ENCODE measurements at regions not wholly inside any gene's neighbourhood (a gene's known extent, or its start where the extent isn't known, plus 50 kb on each side); places are given as distances from the start of the nearest gene placed in this dataset.
"Not testable (repeated sequence)": the region's sequence is repeated elsewhere in the genome, so short reads cannot be mapped to it uniquely, and the experiment has no call there.

- TF ChIP-seq FOSB (CRISPR knock-in tag; IDR thresholded peaks at IDR 0.05) = no peak
Measured at GRCh38 chr15:26066896-26067295, 203.8 kb upstream of the ATP10A start (continued).

- FAIRE-seq = no peak
- Histone ChIP-seq H3K9me3 (no peaks in the 10 kb centered on the region), H3K4me2 (no peak overlapping the region), H3K4me3 (no peak overlapping the region), H3K27ac (no peak overlapping the region), H3K4me1 (no peaks in the 10 kb centered on the region)
- 44% methylated on average over 2 of the region's 2 CpGs for whole genome bisulfite sequencing (ENCODE audit: missing lambda C conversion rate)
- CTCF ChIA-PET = no interaction called here
- no peak for ATAC-seq
- no peak for DNase-seq (ENCODE audit: low read depth in 1 of 2, low spot score in 1 of 2)
- TF ChIP-seq RNF2 (IDR thresholded peaks at IDR 0.05; ENCODE audit: borderline replicate concordance, low read depth) = no peak
- TF ChIP-seq KDM1A (IDR thresholded peaks at IDR 0.05; ENCODE audit: low read depth) = no peak
- no peak for TF ChIP-seq CHD4 (IDR thresholded peaks at IDR 0.05; ENCODE audit: borderline replicate concordance)
- no peak for TF ChIP-seq NFE2L2 (conservative IDR thresholded peaks at IDR 0.05; ENCODE audit: low read length)
- no peak for TF ChIP-seq ZFP36 (IDR thresholded peaks at IDR 0.05; ENCODE audit: borderline replicate concordance, partially characterized antibody)
- TF ChIP-seq ELK1 (IDR thresholded peaks at IDR 0.05; ENCODE audit: low read depth, low read length) = no peak
- POLR2A ChIA-PET = no interaction called here
Measured at GRCh38 chr15:26065723-26066122, 202.6 kb upstream of the ATP10A start.

GRCh38 chr15:26061248-26061647 is 198.1 kb upstream of the ATP10A start:
- Histone ChIP-seq H3K4me3 (no peak overlapping the region), H3K4me2 (no peak overlapping the region), H3K27ac (no peak overlapping the region), H3K4me1 (no peaks in the 10 kb centered on the region), H3K9me3 (no peaks in the 10 kb centered on the region)
- no peak for TF ChIP-seq JUN (IDR thresholded peaks at IDR 0.05)
- no peak for TF ChIP-seq SREBF2 (IDR thresholded peaks at IDR 0.05)
- TF ChIP-seq PHF8 (IDR thresholded peaks at IDR 0.05; ENCODE audit: borderline replicate concordance, low read depth) = no peak
- TF ChIP-seq HMGXB4 (CRISPR knock-in tag; IDR thresholded peaks at IDR 0.05; ENCODE audit: borderline replicate concordance) = no peak
- no peak for TF ChIP-seq MAZ (IDR thresholded peaks at IDR 0.05; ENCODE audit: borderline replicate concordance, low read depth, low read length)
- TF ChIP-seq ZNF302 (CRISPR knock-in tag; IDR thresholded peaks at IDR 0.05) = no peak
- ATAC-seq (no peak), FAIRE-seq (no peak), DNase-seq (ENCODE audit: low read depth in 1 of 2, low spot score in 1 of 2) (no peak)
- ChIA-PET POLR2A (no interaction called here), CTCF (no interaction called here)
- WGBS (ENCODE audit: missing lambda C conversion rate) = 3% methylated on average over 4 of the region's 4 CpGs

- CTCF ChIA-PET; DNase-seq (ENCODE audit: low read depth in 1 of 2, low spot score in 1 of 2); H3K4me2 ChIP-seq; H3K4me3 ChIP-seq; POLR2A ChIA-PET; ATAC-seq; H3K27ac ChIP-seq; FAIRE-seq; H3K4me1 ChIP-seq; H3K9me3 ChIP-seq: not testable (repeated sequence)
- 49% methylated on average over 4 of the region's 29 CpGs for WGBS (ENCODE audit: missing lambda C conversion rate)
Measured at GRCh38 chr15:26056766-26057165, 193.6 kb upstream of the ATP10A start.

DNA sequence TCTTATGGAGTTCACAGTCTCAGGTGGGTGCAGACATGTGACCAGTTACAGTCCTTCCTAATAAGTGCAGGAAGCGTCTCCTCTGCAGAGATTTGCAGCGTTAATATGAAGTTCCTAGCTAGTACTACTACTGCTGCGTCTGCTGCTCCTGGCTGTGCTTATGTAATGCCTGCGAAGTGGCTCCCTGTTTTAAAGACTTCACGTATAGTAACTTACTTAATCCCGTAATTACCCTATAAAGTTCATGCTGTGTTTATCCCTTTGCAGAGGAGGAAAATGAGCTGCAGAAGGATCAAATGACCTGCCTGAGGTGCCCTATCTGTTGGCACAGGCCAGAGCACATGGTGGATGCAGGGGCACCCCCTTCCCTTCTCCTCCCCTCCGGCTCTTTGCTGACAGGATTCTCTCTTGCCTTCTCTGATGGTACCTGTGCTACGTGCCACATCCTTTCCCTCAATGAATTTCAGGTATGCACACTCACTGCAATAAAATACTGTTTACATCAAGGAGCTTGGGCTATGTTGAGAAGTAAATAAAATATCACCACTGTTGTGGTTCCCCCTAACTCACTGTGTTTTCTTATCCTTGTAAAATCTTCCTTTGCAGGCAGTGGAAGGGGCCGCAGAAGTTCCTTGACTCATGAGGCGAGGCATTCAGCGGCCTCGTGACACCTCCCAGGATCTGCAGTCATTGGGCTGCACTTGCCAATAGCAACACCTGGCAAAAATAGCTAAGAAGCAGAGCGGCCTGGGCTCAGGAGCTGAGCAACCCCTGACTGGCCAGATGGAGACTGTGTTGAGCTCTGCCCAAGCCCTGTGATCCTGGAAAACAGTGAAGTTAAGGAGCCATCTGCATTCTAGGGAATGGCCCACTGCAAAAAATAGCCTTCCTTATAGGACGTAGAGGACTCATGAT is 188.9 kb upstream of the ATP10A start:
- Histone ChIP-seq H3K27ac (no peak overlapping the region), H3K4me3 (no peak overlapping the region), H3K9me3 (no peaks in the 10 kb centered on the region), H3K4me1 (no peaks in the 10 kb centered on the region), H3K4me2 (no peak overlapping the region)
- POLR2A ChIA-PET = no interaction called here
- no peak for FAIRE-seq
- CTCF ChIA-PET = interaction anchor here (0.6 kb wide), 1 partner anchor 905 kb away, joined by 3 read pairs; no protein-coding TSS in a partner anchor
- WGBS (ENCODE audit: missing lambda C conversion rate) = 29% methylated on average over 14 of the region's 14 CpGs
- no peak for DNase-seq (ENCODE audit: low read depth in 1 of 2, low spot score in 1 of 2)
- ATAC-seq = no peak
- TF ChIP-seq RAD21 (conservative IDR thresholded peaks at IDR 0.05 in 1 of 2, IDR thresholded peaks at IDR 0.05 in 1 of 2) = no peak
- no peak for TF ChIP-seq HOXA7 (CRISPR knock-in tag; IDR thresholded peaks at IDR 0.05)
- no peak for TF ChIP-seq RNF2 (IDR thresholded peaks at IDR 0.05; ENCODE audit: borderline replicate concordance, low read depth)
- no peak for TF ChIP-seq CBX2 (IDR thresholded peaks at IDR 0.05; ENCODE audit: borderline replicate concordance, low read depth)
- no peak for TF ChIP-seq E2F6 (IDR thresholded peaks at IDR 0.05; ENCODE audit: borderline replicate concordance, low read depth)
- TF ChIP-seq MAFK (IDR thresholded peaks at IDR 0.05; ENCODE audit: partially characterized antibody) = no peak
- TF ChIP-seq, protein P1, sequence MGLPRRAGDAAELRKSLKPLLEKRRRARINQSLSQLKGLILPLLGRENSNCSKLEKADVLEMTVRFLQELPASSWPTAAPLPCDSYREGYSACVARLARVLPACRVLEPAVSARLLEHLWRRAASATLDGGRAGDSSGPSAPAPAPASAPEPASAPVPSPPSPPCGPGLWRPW (IDR thresholded peaks at IDR 0.05) = no peak
- no peak for TF ChIP-seq RFX5 (IDR thresholded peaks at IDR 0.05)
- no peak for TF ChIP-seq CHD2 (IDR thresholded peaks at IDR 0.05; ENCODE audit: low read length, partially characterized antibody)
- TF ChIP-seq NPAS2 (CRISPR knock-in tag; IDR thresholded peaks at IDR 0.05; ENCODE audit: borderline replicate concordance) = no peak
- TF ChIP-seq SMC3 (IDR thresholded peaks at IDR 0.05) = no peak
- TF ChIP-seq ZSCAN20 (CRISPR knock-in tag; IDR thresholded peaks at IDR 0.05) = no peak
- TF ChIP-seq EHMT2 (IDR thresholded peaks at IDR 0.05; ENCODE audit: low read depth) = no peak

Data from A549 (cell line).